CD14-positive monocyte (primary cell): ENCODE measurements at regions not wholly inside any gene's neighbourhood (a gene's known extent, or its start where the extent isn't known, plus 50 kb on each side); places are given as distances from the start of the nearest gene placed in this dataset.

Experiments
- DNase-seq, 3 donors: peaks; one replicate each; pipeline ENCODE4 v3.0.0-alpha.2; 2011 to 2022
- H2AFZ ChIP-seq: 2 replicates; pipeline ENCODE4 v1.6.0; 2012; ENCODE audit warnings: mild to moderate bottlenecking, low read depth, low read length, inconsistent platforms; ENCODE audit not compliant: insufficient read depth, poor library complexity, severe bottlenecking
- H3K27ac ChIP-seq, 2 donors: 1 replicate in 1 of 2; 2 replicates in 1 of 2; pipeline ENCODE4 v1.5.1; 2012 to 2013; ENCODE audit warnings: low read length in 2 of 2, control low read depth in 1 of 2, inconsistent platforms in 1 of 2, low read depth in 1 of 2, mild to moderate bottlenecking in 1 of 2
- H3K27me3 ChIP-seq, 2 donors: one replicate each; pipeline versions ENCODE4 v1.6.0 to v1.6.1; 2011 to 2013; ENCODE audit warnings: low read length in 2 of 2; ENCODE audit not compliant: control insufficient read depth in 2 of 2, insufficient read depth in 2 of 2
- H3K36me3 ChIP-seq, 2 donors: replicated peaks in 1 of 2; 1 replicate in 1 of 2; 2 replicates in 1 of 2; pipeline versions ENCODE4 v1.5.1 to v1.6.1; 2012 to 2013; ENCODE audit warnings: low read length in 2 of 2, control low read depth in 1 of 2, inconsistent platforms in 1 of 2, mild to moderate bottlenecking in 1 of 2; ENCODE audit not compliant: insufficient read depth in 2 of 2, control insufficient read depth in 1 of 2
- H3K4me1 ChIP-seq, 2 donors: 1 replicate in 1 of 2; 2 replicates in 1 of 2; pipeline versions ENCODE4 v1.5.1 to v1.6.1; 2012 to 2013; ENCODE audit warnings: low read length in 2 of 2, control low read depth in 1 of 2, inconsistent platforms in 1 of 2, mild to moderate bottlenecking in 1 of 2, moderate library complexity in 1 of 2; ENCODE audit not compliant: insufficient read depth in 2 of 2, control insufficient read depth in 1 of 2
- H3K4me2 ChIP-seq: replicated peaks from 2 replicates; pipeline ENCODE3; 2012; ENCODE audit warnings: low read length, moderate library complexity, mild to moderate bottlenecking; ENCODE audit not compliant: poor library complexity, severe bottlenecking; ENCODE audit errors: extremely low read depth
- H3K4me3 ChIP-seq, 3 experiments: fragments of 200-600 bp in 1 of 3; sonication (generic) in 1 of 3; replicated peaks in 1 of 3; 1 replicate in 2 of 3; 2 replicates in 1 of 3; pipeline ENCODE4 v1.5.1; 2011 to 2013; ENCODE audit warnings: low read length in 3 of 3, mild to moderate bottlenecking in 3 of 3, control low read depth in 2 of 3, low read depth in 2 of 3, inconsistent platforms in 1 of 3, moderate library complexity in 1 of 3
- H3K79me2 ChIP-seq: 2 replicates; pipeline ENCODE4 v1.6.0; 2012; ENCODE audit warnings: mild to moderate bottlenecking, control low read depth, inconsistent platforms, low read length, moderate library complexity; ENCODE audit not compliant: insufficient read depth
- H3K9ac ChIP-seq: 2 replicates; pipeline ENCODE4 v1.6.0; 2017; ENCODE audit warnings: low read length, mild to moderate bottlenecking; ENCODE audit not compliant: insufficient read depth, poor library complexity, severe bottlenecking
- H3K9me3 ChIP-seq, 2 donors: replicated peaks in 1 of 2; 1 replicate in 1 of 2; 2 replicates in 1 of 2; pipeline versions ENCODE4 v1.5.1 to v1.6.1; 2012 to 2013; ENCODE audit warnings: low read length in 2 of 2, control low read depth in 1 of 2; ENCODE audit not compliant: control insufficient read depth in 1 of 2, insufficient read depth in 1 of 2
- H4K20me1 ChIP-seq: 2 replicates; pipeline ENCODE4 v1.6.0; 2012; ENCODE audit warnings: mild to moderate bottlenecking, low read length, control low read depth, moderate library complexity; ENCODE audit not compliant: insufficient read depth
- H3K27ac Mint-ChIP-seq, 7 donors: one replicate each; pipeline ENCODE4 v1.8.0; 2020; ENCODE audit warnings: mild to moderate bottlenecking in 7 of 7, mixed read lengths in 7 of 7, moderate library complexity in 6 of 7, inconsistent platforms in 2 of 7
- H3K27me3 Mint-ChIP-seq, 3 donors: one replicate each; pipeline ENCODE4 v1.8.0; 2021 to 2022; ENCODE audit warnings: low read depth in 3 of 3, mild to moderate bottlenecking in 3 of 3, mixed read lengths in 3 of 3, moderate library complexity in 3 of 3, inconsistent platforms in 1 of 3
- H3K36me3 Mint-ChIP-seq, 2 donors: one replicate each; pipeline ENCODE4 v1.8.0; 2020; ENCODE audit warnings: mixed read lengths in 2 of 2, inconsistent platforms in 1 of 2, mild to moderate bottlenecking in 1 of 2
- H3K4me1 Mint-ChIP-seq: one replicate; pipeline ENCODE4 v1.8.0; 2020; ENCODE audit warnings: mild to moderate bottlenecking, mixed read lengths
- H3K4me3 Mint-ChIP-seq, 2 donors: one replicate each; pipeline ENCODE4 v1.8.0; 2020; ENCODE audit warnings: mild to moderate bottlenecking in 2 of 2, mixed read lengths in 2 of 2, moderate library complexity in 1 of 2
- H3K9me3 Mint-ChIP-seq, 7 donors: one replicate each; pipeline ENCODE4 v1.8.0; 2020 to 2022; ENCODE audit warnings: mixed read lengths in 7 of 7, mild to moderate bottlenecking in 6 of 7, moderate library complexity in 6 of 7, inconsistent platforms in 2 of 7
- CTCF ChIP-seq: fragments of 200-600 bp; IDR thresholded peaks from one replicate; pipeline ENCODE4 v1.8.0; 2022; ENCODE audit warnings: antibody characterized with exemption, mild to moderate bottlenecking
- WGBS: methylation state at CpG from one replicate; pipeline ENCODE4 v1.1.5; 2013; ENCODE audit warnings: missing lambda C conversion rate; ENCODE audit not compliant: insufficient coverage; 5-methylcytosine and 5-hydroxymethylcytosine counted together
- intact Hi-C, 2 donors: fragments of 100-400 bp; cut with micrococcal nuclease; formaldehyde crosslinking; loops; one replicate each; pipeline versions ENCODE4 v1.15.0 to v1.15.1; 2023

DNA sequence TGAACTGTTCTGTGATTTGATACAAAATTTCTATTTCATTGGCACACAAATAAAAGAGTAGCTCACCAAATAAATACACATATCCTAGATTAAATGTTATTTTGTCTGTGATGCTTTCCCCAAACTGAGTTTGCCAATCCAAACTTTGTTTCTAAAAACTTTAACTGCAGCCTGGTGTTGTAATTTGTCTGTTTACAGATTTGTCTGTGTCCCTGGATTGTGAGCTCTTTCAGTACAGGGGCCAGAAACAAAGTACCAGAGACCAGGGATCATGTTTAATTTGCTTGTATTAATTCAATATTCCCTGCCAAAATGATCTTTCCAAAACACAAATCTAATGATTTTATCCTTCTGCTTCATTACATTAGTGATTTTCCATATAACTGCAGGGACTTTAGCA is 1044.6 kb upstream of the GJE1 start:
- H3K4me3 ChIP-seq: no peak overlapping the region
- no peaks in the 10 kb centered on the region for H3K27me3 ChIP-seq
- no peak overlapping the region for H3K9ac ChIP-seq
- Mint-ChIP-seq H3K9me3 (peaks cover 0 to 6% (median 2%) of the 10 kb centered on the region in 7 donors), H3K4me3 (no peak overlapping the region), H3K27ac (no peak overlapping the region), H3K27me3 (no peaks in the 10 kb centered on the region), H3K4me1 (no peaks in the 10 kb centered on the region), H3K36me3 (no peaks in the 10 kb centered on the region)
- intact Hi-C loops: no loop called here
- H4K20me1 ChIP-seq: no peaks in the 10 kb centered on the region
- no peaks in the 10 kb centered on the region for H3K36me3 ChIP-seq
- no peak for DNase-seq
- no peak overlapping the region for H3K27ac ChIP-seq
- H3K79me2 ChIP-seq: no peaks in the 10 kb centered on the region
- TF ChIP-seq CTCF: no peak
- no peak overlapping the region for H3K4me2 ChIP-seq
- H3K9me3 ChIP-seq: no peaks in the 10 kb centered on the region
- no peak overlapping the region for H2AFZ ChIP-seq
- H3K4me1 ChIP-seq: no peaks in the 10 kb centered on the region

GRCh38 chr6:141077355-141078333 is 1055.1 kb upstream of the GJE1 start:
- H3K79me2 ChIP-seq: no peaks in the 10 kb centered on the region
- H3K4me1 ChIP-seq: no peaks in the 10 kb centered on the region
- Mint-ChIP-seq H3K36me3 (no peaks in the 10 kb centered on the region), H3K4me3 (no peak overlapping the region), H3K9me3 (peaks cover 5 to 33% (median 17%) of the 10 kb centered on the region in 7 donors), H3K4me1 (no peaks in the 10 kb centered on the region), H3K27me3 (no peaks in the 10 kb centered on the region), H3K27ac (no peak overlapping the region)
- no peak overlapping the region for H3K4me3 ChIP-seq
- TF ChIP-seq CTCF: no peak
- no peak overlapping the region for H3K9ac ChIP-seq
- H2AFZ ChIP-seq: no peak overlapping the region
- no peak overlapping the region for H3K4me2 ChIP-seq
- no peak for DNase-seq
- H3K27ac ChIP-seq: no peak overlapping the region
- H3K36me3 ChIP-seq: no peaks in the 10 kb centered on the region
- 96% methylated on average over 4 of the region's 8 CpGs for WGBS
- H4K20me1 ChIP-seq: no peaks in the 10 kb centered on the region
- peaks cover 0 to 24% of the 10 kb centered on the region in 2 donors for H3K9me3 ChIP-seq
- intact Hi-C loops: no loop called here
- no peaks in the 10 kb centered on the region for H3K27me3 ChIP-seq
